ENCODE measurements at regions not wholly inside any gene's neighbourhood (a gene's known extent, or its start where the extent isn't known, plus 50 kb on each side); places are given as distances from the start of the nearest gene placed in this dataset.

DNA sequence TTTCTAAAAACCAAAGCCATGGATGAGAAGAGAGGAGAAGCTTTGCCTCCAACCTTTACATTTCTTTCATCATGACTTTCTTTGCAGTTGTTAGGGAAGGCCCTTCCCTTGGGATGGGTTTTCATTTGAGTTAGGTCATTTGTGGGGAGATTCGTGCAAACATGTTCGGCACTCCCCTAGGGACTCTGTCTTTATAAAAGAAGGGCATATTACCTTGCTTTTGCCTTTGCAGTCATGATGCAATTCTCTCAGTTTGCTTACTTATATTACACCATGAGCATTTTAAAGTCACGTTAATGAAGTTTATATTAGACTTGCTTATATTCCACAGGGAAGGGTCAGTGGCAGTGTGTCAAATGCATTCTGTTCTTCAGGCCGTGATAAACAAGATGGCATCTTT lies 289.3 kb upstream of the WWC1 start:
- no peak for TF ChIP-seq POLR2A (IDR thresholded peaks at IDR 0.05)
- TF ChIP-seq, protein P1, sequence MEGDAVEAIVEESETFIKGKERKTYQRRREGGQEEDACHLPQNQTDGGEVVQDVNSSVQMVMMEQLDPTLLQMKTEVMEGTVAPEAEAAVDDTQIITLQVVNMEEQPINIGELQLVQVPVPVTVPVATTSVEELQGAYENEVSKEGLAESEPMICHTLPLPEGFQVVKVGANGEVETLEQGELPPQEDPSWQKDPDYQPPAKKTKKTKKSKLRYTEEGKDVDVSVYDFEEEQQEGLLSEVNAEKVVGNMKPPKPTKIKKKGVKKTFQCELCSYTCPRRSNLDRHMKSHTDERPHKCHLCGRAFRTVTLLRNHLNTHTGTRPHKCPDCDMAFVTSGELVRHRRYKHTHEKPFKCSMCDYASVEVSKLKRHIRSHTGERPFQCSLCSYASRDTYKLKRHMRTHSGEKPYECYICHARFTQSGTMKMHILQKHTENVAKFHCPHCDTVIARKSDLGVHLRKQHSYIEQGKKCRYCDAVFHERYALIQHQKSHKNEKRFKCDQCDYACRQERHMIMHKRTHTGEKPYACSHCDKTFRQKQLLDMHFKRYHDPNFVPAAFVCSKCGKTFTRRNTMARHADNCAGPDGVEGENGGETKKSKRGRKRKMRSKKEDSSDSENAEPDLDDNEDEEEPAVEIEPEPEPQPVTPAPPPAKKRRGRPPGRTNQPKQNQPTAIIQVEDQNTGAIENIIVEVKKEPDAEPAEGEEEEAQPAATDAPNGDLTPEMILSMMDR (IDR thresholded peaks at IDR 0.05) = no peak

Data from transverse colon (tissue), 3 donors.